GM18868 (cell line): ENCODE measurements at regions not wholly inside any gene's neighbourhood (a gene's known extent, or its start where the extent isn't known, plus 50 kb on each side); places are given as distances from the start of the nearest gene placed in this dataset.

Experiments
- ATAC-seq: cut with Tn5 transposase; IDR thresholded peaks from one replicate; pipeline ENCODE4 v1.9.1; 2021; ENCODE audit warnings: mild to moderate bottlenecking, moderate library complexity; ENCODE audit not compliant: unreplicated experiment

DNA sequence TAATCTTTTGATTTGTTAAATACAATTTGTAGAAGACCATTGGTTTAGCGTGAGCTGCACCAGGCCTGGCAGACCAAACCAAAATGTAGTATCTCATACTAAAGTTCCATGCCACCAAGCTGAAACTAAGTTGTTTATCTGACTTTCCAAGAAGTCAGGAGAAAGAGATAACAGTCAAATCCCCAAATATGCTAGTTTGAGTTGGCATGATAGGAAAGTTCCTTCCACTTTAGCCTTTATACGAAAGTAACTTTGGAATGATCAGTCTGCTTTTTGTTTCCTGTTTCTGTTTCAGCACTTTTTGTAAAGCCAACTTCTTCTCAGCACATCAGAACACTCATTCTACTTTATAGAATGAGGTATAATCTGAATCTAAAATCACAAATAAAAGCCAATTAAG, 449.2 kb downstream of the GRXCR1 start:
- ATAC-seq, result no peak

DNA sequence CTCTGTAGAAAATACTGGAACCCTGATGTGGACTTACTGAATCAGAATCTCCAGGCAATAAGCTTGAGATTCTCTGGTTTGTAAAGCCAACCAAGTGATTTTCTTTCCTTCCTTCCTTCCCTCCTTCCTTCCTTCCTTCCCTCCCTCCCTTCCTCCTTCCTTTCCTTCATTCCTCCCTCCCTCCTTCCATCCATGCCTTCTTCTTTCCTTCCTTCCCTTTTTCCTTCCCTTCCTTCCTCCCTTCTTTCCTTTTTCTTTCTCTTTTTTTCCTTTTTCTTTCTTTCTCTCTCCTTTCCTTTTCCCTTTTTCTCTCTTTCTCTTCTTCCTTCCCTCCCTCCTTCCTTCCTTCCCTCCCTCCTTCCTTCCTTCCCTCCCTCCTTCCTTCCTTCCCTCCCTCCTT, 450.8 kb downstream of the GRXCR1 start:
- no peak for ATAC-seq

DNA sequence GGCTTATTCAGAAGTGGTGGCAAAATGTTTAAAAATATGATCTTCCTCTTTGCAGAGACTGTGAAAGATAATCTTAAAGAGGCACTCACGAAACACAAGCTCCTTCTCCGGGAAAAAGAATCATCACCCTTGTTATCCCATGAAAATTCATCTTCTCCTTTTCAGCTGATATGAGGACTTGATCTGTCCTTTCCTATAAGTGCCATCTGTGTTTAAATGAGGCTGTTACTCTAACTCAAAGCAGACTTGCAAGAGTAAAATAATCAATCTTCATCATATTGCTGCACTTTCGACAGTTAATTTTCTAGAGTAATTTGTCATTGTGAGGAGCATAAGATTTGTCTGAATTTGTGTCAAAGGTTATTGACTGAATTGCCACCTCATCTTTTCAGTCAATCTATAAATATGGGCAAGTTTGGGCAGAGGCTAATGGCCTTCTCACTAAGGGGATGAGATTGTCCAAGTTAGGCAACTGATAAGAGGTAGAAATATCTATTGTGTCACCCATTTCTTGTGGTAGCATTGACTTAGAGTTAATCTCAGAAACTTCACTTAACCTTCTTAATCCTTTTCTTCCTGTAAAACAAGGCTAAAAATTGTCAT, 452.9 kb downstream of the GRXCR1 start:
- ATAC-seq, result no peak

DNA sequence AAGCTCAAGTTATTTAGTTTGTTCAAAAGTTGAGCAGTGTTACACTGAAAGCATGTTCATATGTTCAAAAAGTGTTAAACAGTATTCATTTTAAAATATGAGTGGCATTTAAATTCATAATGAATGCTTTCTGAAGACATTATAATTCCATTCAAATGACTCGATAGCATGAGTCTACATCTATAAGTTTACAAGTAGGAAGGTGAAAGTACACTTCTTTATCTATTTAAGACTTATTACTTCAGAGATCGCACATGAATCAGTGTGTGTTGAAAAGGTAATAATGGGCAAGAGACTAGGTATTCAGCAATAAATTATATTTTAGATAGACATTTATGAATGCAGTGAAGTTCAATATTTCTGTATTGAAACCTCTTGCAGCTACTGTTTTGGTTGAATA, 456.1 kb downstream of the GRXCR1 start:
- ATAC-seq, result no peak

DNA sequence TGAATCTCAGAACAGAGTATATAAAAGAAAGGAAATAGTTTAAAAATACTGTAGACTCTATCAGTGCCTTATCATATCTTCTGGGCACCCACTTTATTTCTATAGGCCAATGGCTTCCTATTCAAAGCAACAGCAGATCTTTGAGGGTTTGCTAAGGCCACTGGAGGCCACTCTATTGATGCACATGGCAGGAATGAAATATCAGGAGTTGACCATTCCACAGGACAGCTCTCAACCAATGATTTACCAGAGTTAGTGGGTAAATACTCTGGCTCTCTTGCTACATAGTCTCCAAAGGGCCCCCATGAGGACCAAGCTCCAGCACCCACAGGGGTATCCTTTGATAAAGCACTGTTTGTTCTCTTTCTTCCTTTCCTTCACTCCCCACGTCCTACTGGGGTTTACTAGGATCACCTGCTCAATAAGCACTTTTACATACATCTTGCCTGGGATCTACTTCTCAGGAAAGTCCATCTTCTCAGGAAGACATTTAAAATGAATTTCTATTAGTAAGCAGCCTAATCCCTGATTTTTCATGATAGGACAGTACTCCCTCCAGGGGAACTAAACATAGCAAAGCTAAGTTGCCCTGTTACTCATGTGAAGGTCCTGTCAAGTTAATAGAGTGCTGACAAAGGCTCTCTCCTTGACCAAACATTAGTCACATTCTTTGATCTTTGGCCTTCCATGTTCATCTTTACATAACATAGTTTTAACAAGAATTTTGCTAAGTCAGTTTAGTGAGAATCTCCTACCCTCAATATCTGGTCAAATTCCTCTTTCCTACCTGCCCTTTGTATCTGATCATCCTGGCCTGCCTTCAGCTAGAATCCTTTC, 459.7 kb downstream of the GRXCR1 start:
- no peak for ATAC-seq

DNA sequence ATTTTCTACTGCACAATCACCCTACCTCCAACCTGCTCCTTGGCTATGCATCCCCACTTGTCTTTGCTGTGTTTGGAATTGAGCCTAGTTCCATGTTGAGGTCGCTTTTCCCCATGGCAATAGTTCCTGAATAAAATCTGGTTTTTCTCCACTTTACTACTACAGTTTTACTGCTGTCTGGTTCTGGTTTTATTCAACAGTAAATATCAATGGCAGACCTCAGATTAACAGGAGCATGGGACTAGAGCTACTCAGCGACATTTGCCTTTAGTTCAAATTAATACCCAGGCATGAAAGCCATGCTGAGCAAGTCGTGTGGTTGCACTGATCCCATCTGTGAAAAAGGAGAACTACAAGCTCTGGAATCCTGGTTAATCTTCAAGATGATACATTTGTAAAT, 460.3 kb downstream of the GRXCR1 start:
- ATAC-seq, result no peak

DNA sequence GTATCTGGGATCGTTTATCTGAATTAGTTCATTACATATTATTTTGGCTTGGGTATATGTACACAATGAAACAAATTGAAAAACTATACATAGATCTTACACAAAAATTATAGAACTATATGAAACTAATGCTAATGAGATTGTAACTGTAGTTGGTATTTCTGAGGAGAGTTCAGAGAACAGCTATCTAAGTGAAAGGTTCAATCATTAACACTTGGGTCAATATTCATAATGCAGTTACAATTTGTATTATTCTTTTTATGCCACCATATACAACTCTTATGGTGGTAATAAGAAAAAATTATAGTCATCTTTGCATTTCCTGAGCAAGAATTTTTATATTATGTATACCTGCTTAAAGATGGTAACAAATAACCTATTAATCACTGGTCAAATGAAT, 461.0 kb downstream of the GRXCR1 start:
- no peak for ATAC-seq

DNA sequence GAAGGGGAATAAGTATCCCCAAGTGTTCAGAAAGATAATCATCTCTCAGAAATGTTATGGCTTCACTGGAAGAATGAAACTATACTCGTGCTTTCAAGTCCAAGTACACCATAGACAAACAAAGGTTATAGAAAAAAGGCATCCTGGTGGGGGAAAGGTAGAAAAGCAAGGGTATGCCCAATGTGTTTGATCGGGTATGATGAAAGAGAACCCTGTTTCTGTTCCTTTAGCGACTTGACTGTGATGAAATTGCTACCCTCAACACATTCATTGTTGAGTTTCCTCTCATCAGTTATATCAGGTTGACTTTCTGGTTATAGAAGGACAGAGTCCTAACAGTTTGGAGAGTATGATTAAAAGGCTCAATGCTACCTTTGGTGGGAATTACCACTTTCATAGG, 464.3 kb downstream of the GRXCR1 start:
- ATAC-seq, result no peak

DNA sequence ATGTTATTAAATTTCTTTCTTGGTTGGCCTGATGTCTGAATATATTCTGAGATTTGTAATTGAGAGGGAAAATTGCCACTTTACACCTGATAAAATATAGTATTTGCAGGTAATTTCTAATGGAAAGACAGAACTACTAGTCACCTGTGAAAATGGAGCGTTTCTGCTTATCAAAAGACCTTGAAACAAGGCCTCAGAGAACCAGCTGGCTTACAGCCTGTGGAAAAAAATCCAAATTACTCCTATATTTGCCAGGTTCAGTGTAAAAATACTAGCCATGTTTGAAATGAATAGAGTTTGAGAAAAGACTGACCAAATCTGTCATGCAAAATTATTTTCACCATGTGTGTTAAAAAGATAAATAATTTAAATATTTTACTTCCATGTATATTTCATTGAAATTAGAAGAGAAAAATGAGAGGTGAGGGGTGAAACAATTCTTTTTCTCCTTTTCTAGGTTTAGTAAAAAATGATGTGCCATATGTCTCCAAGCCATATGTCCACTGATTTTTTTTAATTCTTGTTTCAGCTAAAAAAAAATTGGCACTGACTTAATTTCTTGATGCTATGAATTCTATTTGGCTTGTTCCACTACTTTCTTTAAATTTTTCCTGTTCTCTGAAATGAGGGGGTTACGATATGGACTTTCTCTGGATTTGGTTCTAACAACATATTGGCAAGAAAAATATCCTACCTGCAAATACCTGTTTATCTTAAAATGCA, 464.9 kb downstream of the GRXCR1 start:
- ATAC-seq, result no peak

DNA sequence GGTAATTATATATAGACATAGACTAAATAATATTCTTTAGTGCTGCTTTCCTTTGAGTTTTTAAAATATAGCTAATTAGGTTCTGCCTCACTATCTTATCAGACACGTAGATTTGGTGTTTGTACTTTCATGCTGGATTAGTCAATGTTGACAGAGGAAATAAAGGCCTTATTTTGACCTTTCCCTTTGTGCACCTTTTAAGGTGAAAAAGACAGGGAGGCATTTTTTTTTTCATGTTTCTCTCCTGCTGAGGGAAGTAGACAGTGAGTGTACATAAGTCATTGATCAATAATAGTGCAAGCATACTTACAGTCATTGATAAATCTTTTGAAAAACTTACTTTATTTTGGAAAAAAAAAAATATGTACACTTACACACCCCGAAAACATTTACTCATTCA, 467.8 kb downstream of the GRXCR1 start:
- ATAC-seq, result no peak

DNA sequence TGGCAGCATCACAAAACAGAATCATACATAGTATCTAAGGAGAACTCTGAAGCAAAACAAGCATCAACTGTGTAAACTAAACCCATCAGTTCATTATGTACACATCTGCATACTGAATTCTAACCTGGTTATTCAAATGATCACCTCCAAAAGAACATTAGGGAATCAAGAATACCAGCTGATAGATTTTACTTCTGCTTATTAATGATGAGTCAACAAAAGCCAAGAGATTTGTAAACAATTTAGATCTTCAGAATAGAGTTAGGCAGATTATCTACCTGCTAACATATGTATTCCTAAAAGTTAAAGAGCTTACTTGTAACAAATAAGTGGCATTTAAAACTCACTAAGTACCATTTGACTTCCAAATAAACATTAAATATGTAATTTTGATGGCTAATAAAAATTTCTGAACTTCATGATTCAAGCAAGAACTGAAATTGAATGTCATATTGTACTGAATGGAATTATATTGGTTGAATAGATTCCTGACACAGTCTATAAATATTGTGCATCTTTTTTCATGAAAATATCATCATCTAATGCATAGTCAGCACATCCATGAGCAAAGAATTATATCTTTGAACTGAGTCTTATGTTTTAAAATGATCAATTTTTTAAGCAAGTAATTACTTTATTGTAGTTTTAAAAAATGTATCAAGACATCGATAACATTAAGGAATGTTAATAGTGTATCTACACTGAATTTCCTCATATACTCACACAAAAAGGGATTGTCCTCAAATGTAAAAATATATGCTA, 470.5 kb downstream of the GRXCR1 start:
- ATAC-seq, result no peak

DNA sequence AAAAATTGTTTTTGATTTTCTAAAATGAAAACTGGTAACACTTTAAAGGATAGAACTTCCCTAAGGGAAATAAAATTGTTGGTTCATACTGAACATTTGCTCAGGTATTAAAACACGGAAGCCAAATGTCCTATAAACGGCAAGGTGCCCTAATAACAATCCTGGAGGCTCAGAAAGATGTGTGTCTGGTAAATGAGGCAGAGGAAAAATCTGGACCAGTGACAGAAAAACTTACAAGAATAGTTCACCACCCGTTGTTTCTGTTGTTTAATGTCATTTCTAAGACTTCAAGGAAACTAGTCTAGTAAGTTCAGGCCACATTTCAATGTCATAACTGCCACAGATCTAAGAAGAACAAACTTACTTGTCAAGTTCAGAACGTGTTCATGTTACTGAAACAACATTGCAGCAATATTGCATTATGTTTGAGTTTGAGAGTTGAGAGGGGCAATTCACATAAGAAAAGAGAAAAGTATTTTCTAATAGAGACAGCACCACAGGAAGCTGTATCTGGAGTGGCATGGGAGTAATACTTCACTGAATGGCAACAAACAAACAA, 476.6 kb downstream of the GRXCR1 start:
- ATAC-seq, result no peak

DNA sequence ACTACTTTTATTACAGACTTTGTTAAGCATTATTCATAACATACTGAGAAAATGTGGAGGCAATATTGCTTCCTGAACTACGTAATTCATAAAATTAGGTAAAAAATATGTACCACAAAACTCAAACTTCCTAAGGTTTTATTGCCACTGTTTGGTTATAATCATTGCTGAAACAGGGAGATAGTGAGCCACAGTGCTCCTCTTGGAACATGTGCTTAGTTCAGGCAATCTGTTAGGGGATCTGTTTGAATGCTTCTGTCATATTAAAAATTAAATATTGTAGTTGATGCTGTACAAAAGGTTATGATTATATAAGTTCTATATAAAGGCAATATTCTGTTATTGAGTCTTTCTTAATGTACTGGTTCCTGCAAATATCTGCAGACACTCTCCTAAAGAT, 480.7 kb downstream of the GRXCR1 start:
- no peak for ATAC-seq

DNA sequence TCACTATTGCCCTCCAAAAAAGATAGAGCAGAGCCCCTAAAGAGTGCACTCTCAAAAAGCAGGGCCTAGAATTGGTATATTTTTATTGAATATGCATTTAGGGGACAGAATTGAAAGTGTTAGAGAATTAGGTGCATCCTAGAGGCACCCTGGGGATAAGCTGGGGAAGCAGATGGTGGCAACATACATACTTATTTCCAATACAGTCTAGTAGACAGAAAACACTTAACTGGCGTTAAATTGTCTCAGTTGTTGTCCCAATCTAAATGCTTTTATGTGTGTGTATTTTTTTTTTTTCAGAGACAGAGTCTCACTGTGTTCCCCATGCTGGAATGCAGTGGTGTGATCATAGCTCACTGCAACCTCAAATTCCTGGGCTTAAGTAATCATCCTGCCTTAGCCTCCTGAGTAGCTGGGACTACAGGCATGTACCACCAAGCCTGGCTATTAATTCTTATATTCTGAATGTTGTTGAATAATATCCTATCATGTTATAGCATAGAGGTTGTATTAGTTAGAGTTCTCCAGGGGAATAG, 481.8 kb downstream of the GRXCR1 start:
- no peak for ATAC-seq

DNA sequence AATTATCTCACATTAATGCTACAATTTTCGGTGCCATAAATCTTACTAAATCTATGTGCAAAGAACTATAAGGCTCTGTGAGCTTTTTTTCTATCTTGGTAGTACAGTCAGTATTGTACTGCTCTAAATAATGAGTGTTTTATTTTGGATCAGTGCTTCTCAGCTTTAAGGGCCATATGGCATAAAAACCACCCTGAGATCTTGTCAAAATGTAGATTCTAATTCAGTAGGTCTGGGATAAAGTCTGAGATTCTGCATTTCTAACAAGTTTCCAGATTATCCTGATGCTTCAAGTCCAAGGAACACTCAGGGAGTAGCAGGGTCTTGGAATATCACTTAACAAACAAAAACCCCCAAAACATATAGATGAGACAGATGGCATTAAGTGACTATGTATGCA, 486.5 kb downstream of the GRXCR1 start:
- ATAC-seq, result no peak

DNA sequence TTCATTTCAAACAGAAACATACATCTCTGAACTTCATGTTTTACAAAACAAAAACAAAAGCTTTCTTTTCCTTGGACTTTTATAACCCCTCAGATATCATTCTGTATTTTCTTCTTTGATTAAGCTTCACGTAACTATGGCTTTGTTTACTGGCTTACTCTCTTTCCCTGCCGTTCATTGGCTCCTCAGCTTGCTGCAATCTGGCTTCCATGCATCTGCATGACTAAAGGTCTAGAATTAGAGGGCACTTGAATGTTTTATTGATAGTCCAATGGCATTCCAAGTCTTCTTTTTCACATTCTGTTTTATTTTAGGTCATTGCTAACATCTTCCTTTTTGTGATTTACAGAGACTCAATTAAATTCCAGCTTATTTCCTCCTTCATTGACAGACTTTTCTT, 487.6 kb downstream of the GRXCR1 start:
- ATAC-seq, result no peak

DNA sequence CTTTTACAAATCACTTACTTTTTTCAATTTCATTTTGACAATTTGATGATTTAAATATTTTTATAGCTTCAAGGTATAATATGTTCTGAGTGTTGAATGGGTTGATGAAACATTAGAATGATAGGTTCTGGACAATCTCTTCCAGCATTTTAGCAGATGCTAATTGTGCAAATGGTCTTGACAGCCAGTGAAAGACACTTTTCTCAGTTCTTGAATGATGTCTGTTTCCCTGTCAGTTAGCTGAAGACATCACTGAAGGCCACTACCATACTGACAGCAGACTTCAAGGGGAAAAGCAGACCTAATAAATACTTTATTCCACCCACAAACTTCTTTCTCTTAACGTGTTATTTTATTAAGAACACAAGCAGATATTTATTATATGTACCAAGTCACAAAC, 498.6 kb downstream of the GRXCR1 start:
- ATAC-seq, result no peak

DNA sequence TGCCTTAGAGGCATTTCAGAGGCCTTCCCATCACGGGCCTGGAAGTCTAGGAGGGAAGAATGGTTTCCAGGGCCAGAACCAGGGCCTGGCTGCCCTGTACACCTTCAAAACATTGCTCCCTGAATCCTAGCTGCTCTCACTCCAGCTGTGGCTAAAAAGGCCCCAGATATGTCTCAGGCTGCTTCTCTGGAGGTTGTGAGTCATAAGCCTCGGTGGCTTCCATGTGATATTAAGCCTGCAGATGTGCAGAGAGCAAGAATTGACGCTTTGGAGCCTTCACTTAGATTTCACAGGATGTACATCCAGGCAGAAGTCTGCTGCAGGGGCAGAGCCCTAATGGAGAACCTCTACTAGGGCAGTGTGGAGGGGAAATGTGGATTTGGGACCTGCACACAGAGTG, 502.5 kb downstream of the GRXCR1 start:
- no peak for ATAC-seq

DNA sequence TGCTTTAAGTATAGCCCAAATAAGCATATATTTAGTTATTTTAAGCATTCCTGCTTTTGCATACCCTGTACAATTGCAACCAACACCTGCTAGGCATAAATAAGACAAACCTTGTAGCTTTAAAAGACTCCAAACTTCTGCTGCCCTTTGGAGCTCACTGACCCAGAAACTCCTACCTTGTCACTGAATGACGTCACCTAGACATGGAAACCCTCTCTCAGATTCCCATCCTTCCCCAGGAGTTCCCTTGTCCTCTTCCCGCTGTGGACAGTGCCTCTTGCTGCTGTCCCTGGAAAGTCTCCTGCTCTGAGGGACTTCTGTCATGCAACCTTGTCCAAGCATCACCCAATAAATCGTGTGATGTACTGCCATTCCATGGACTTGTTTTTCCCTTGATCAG, 507.2 kb downstream of the GRXCR1 start:
- ATAC-seq, result no peak

DNA sequence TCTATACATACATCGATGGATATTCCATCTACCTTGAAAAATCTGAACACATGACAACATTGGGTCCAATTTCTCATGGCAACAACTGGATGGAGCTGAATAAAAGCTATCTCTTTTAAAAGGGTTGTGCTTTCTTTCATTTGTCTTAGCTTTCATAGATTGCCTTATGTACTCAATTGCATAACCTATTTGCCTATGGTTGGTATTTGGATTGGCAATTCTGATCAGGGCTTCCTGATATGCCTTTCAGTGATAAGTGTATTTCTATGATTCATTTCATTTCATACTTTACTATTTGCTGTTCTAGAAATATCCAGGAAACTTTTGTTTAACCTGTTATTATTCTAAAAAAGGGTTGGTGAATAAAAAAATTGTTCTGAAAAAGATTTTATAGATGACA, 509.9 kb downstream of the GRXCR1 start:
- no peak for ATAC-seq

DNA sequence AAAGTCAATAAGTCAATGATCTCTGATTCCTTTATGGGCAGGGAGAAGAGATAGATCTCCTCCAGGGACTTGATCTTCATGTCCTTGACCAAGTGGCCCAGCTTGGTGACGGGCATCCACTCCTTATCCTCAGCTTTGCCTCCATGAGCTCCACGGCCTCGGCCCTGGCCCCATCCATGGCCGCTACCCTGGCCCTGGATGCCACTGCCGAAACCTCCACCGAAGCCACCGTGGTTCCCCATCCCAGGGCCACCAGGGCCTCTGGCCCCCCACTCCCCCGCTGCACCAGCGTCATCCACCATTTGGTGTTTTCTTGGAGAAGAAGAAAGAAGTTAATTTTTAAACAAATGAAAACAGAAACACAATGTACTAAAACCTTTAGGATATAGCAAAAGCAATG, 518.1 kb downstream of the GRXCR1 start:
- ATAC-seq, result no peak
